NCI-H2107 treated with DMSO at 0.1 percent for 48 hours (cell line): ENCODE measurements at regions not wholly inside any gene's neighbourhood (a gene's known extent, or its start where the extent isn't known, plus 50 kb on each side); places are given as distances from the start of the nearest gene placed in this dataset.

Experiments
- DNase-seq: peaks from one replicate; lab custom pipeline; 2025; ENCODE audit not compliant: unreplicated experiment; lab: John Stamatoyannopoulos, UW

DNA sequence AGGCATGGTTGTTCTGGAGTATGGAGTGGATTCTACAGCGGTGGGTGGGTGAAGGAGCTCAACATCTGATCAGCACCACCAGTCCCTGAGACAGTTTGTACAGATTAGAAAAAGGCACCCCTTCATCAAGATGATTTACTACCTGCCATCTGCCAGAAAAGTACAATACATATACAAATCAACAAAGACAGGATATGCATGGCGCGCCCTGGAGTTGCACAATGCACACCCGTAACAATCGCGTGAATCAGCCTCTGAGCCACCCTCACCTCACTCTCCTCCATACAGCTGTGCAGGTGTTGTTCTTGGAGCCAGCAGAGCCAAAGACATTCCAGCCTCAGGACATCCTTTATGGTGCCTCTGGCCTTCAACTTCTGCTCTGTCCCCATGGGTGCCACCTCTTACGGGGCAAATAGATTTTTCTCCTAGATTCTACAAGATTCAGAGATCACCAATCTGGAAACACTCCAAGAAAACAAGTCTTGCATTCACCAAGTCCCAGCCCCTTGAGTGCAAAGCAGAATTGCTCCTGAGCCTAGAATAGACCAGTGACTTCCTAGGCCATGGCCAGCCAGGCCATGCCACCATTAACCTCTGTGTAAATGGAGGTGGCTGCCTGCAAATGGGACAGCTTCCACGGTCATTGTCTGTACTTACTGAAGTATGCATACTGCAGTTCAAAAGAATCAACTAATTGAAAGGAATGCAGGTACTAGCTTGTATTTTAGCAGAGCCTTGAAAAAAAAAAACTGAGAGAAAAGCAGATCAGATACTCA lies 490.9 kb downstream of the SOX6 start:
- no peak for DNase-seq

GRCh38 chr11:15867871-15868270 lies 488.5 kb downstream of the SOX6 start:
- no peak for DNase-seq

GRCh38 chr11:15870911-15871310 lies 485.4 kb downstream of the SOX6 start:
- DNase-seq = no peak

- no peak for DNase-seq
Measured at GRCh38 chr11:15871904-15872626, 484.3 kb downstream of the SOX6 start.

GRCh38 chr11:15873501-15873900 lies 482.8 kb downstream of the SOX6 start:
- no peak for DNase-seq

- DNase-seq = no peak
Measured at GRCh38 chr11:15874704-15875103, 481.6 kb downstream of the SOX6 start.

DNA sequence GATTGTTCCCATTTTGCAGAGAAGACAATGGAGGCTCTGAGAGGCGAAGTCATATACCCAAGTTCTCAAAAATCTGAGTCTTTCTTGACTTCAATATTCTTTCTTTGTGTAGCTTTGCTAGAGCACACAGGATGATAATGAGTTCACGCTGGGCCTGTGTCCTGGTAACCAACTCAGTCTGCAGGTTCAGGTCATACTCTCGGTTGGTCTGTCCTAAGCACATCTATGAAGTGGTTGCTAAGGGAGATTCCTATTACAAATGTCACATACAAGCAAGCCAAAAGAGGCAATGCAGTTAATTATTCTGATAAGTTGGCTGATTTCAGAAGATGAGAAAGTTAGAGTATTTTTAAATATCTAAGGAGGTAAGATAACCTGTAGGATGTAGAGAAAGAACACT lies 481.0 kb downstream of the SOX6 start:
- DNase-seq = no peak

DNA sequence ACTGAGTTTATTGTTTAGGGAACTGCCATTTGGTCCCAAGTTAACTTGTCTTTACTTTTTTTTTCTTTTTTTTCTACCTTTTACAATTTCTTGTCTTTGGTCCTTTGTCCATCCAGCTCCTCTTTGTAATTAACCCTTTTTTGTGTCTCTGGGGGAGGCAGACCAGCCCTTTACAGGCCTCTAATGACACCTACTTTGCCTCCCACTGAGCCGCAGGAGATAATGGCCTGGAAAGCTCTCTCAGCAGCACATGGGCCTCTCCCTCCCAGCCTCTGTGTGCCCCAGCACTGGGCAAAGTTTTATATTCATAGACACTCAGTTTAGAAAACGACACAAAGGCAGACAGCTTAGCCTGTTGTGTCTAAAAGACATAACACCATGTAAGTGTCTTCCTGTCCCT lies 480.4 kb downstream of the SOX6 start:
- DNase-seq = no peak

GRCh38 chr11:15878756-15879155 lies 477.6 kb downstream of the SOX6 start:
- no peak for DNase-seq

GRCh38 chr11:15880291-15880690 lies 476.1 kb downstream of the SOX6 start:
- no peak for DNase-seq

DNA sequence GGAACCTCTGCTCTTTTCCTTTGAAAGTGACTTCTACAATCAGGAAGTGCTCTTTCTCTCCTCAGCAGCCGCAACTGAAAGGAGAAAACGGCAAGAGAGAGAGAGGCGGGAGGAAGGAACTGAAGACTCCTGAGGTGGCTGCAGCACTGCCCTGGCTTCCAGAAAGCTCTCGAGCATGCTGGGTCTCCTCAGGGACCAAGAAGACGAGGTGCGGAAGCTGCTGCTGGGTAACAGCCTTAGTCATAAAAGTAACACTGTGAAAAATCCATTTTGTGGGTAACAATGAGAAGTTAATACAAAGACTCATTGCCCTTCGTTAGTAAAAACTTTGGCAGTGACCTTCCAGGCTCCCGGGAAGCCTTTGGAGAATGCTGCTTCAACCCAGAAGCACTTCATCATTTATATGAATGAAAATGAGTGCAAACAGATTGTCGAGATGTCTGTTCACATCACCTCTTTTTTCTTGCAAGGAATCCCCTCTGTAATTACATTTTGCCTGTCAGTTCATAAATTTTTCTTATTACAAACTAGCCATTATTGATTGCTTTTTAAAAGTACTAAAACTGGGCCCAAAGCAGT lies 473.4 kb downstream of the SOX6 start:
- no peak for DNase-seq

GRCh38 chr11:15883455-15883920 lies 472.9 kb downstream of the SOX6 start:
- DNase-seq = no peak

GRCh38 chr11:15884141-15884540 lies 472.2 kb downstream of the SOX6 start:
- DNase-seq = no peak

GRCh38 chr11:15884777-15885540 lies 471.4 kb downstream of the SOX6 start:
- no peak for DNase-seq

- DNase-seq = no peak
Measured at GRCh38 chr11:15885854-15886253, 470.5 kb downstream of the SOX6 start.

DNA sequence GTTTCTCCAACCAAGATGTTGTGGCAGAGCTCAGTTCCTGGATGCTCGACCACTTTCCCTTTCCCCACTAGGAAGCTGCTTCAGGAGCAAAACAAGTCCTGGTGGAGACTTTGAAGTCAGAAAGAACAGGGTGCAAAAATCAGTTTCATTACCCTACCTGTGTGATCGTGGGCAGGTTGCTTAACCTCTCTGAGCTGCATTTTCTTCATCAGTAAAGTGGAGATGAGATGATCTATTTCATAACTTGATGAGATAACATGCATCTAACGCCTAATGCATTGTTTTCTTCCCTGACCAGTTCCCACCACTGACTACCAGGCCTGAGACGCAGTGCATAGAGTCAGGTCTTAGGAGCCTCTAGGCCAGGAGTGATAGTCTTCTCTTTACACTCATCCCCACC lies 470.0 kb downstream of the SOX6 start:
- DNase-seq = no peak

GRCh38 chr11:15886866-15887265 lies 469.5 kb downstream of the SOX6 start:
- DNase-seq = no peak

GRCh38 chr11:15888556-15889345 lies 467.6 kb downstream of the SOX6 start:
- DNase-seq = no peak

DNA sequence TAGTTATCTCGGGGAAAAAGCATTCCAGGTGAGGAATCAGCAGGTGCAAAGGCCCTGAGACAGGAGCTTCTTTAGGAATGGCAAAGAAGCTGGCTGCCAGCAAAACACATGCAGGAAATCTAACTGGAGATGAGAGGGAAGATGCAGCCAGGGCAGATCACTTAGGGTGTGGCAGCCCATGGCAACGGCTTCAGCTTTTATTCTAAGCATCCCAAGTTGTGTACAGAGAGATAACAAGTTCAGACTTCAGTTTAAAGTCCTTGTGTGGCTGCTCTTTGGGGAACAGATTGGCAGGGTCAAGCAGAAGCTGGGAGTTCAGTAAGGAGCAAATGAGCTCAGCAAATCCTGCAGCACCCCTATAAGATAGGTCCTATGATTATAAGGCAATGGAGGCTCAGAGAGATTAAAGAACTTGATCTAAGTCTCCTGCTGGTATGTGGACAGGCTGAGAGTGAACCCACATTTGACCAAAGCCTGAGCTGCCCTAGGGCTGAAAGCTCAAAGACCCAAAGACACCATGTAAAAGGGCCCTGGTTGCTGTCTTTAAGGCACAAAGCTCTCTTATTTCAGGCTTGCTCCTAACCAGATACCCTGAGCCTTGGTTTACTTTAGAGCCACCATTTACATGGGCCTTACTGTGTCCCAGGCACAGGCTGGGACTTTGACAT lies 466.8 kb downstream of the SOX6 start:
- DNase-seq = no peak
